Neuron (in vitro differentiated cells): ENCODE measurements at regions not wholly inside any gene's neighbourhood (a gene's known extent, or its start where the extent isn't known, plus 50 kb on each side); places are given as distances from the start of the nearest gene placed in this dataset.
A peak's percentile ranks its signal among the peaks of the same experiment; 100 is the strongest.

ENCODE experiments used
- H2AFZ ChIP-seq: one replicate; pipeline ENCODE4 v1.6.1; 2013; ENCODE audit warnings: low read depth, mild to moderate bottlenecking, inconsistent platforms, low read length, moderate library complexity
- H3K27me3 ChIP-seq: one replicate; pipeline ENCODE4 v1.6.1; 2013; ENCODE audit warnings: low read length; ENCODE audit not compliant: insufficient read depth
- H3K36me3 ChIP-seq: one replicate; pipeline ENCODE4 v1.6.1; 2013; ENCODE audit warnings: low read length; ENCODE audit not compliant: insufficient read depth
- H3K4me1 ChIP-seq: one replicate; pipeline ENCODE4 v1.6.1; 2013; ENCODE audit warnings: low read length; ENCODE audit not compliant: insufficient read depth
- H3K4me3 ChIP-seq: 2 replicates; pipeline ENCODE4 v1.5.1; 2013; ENCODE audit warnings: mild to moderate bottlenecking, low read length, moderate library complexity
- H3K9me3 ChIP-seq: one replicate; pipeline ENCODE4 v1.6.1; 2013; ENCODE audit warnings: low read length

- Histone ChIP-seq H3K4me3 (no peak overlapping the region), H3K36me3 (no peaks in the 10 kb centered on the region), H3K9me3 (no peaks in the 10 kb centered on the region), H3K4me1 (peaks cover 5% of the 10 kb centered on the region), H2AFZ (no peak overlapping the region), H3K27me3 (no peaks in the 10 kb centered on the region)
These were observed 933.6 kb upstream of the CNTNAP5 start for GRCh38 chr2:123091471-123091870.

DNA sequence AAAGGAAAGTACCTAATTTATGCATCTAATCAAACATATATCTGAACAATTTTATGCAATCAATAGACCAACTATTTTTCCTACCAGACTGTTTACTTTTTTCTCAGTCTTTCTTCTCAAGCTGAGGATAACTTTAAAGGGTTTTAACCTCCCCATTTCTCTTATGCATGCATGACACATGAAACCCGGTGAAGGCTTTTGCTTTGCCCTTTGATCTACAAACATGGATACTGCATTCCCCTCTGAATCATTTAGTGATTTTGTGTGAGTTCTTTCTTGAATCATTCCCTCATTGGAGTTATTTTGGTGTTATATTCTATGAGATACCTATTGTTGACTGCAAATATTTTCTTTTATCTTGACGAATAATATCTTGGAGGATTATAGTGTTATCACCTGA is 931.9 kb upstream of the CNTNAP5 start:
- H3K4me3 ChIP-seq = no peak overlapping the region
- no peaks in the 10 kb centered on the region for H3K36me3 ChIP-seq
- H2AFZ ChIP-seq = no peak overlapping the region
- no peaks in the 10 kb centered on the region for H3K9me3 ChIP-seq
- H3K27me3 ChIP-seq = no peaks in the 10 kb centered on the region
- H3K4me1 ChIP-seq = peaks cover 5% of the 10 kb centered on the region

DNA sequence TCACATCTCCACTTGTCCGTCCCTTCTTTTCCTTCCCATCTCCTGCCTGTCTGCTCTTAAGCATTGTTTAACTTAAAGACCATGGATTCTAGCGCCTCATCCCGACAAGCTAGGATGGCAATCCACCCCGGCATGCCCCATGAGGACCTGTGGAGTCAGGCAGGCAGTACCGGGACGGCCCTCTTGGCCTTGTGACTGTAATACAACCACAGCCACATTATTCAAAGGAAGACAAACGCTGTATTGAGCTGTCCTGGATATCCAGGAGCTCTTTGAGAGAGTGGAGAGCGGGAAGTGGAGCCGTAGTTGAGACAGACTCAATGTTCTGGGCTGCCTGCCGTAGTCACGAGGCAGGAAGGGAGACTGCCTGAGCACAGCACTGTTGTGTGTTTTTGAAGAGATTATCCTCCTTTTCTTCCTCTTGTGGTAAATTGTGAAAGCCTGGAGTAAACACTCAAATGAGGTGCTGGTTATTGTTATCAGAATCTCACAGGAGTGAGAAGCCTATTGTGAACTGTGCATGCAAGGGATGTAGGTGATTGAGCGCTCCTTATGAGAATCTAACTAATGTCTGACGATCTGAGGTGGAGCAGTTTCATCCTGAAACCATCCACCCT is 929.8 kb upstream of the CNTNAP5 start:
- H3K4me3 ChIP-seq = no peak overlapping the region
- H3K27me3 ChIP-seq = no peaks in the 10 kb centered on the region
- no peaks in the 10 kb centered on the region for H3K9me3 ChIP-seq
- H3K4me1 ChIP-seq = peaks cover 10% of the 10 kb centered on the region
- no peak overlapping the region for H2AFZ ChIP-seq
- no peaks in the 10 kb centered on the region for H3K36me3 ChIP-seq

DNA sequence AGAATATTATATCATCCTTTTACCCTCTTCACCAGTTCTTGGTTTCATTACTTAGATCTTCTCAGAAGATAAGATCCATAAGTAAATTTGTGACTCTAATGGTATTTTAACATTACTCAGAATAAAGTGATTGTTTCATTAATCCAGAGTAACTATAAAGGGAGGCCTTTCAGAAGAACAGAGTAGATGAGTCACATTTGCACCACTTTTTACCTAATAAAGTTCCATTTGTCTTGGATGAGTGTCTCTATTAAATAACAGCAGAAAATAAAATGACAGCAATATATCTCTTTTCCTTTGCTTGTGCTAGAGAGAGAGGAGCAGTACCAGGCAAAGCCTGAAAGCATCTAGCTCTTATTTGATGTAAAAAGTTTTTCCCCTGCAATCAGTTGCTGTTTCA is 926.5 kb upstream of the CNTNAP5 start:
- no peaks in the 10 kb centered on the region for H3K36me3 ChIP-seq
- peaks cover 5% of the 10 kb centered on the region for H3K4me1 ChIP-seq
- H3K4me3 ChIP-seq = no peak overlapping the region
- H3K9me3 ChIP-seq = no peaks in the 10 kb centered on the region
- H2AFZ ChIP-seq = peak overlapping the region; percentile 63
- no peaks in the 10 kb centered on the region for H3K27me3 ChIP-seq

GRCh38 chr2:123101434-123101833 is 923.7 kb upstream of the CNTNAP5 start:
- Histone ChIP-seq H3K36me3 (no peaks in the 10 kb centered on the region), H3K27me3 (no peaks in the 10 kb centered on the region), H3K4me3 (no peak overlapping the region)

DNA sequence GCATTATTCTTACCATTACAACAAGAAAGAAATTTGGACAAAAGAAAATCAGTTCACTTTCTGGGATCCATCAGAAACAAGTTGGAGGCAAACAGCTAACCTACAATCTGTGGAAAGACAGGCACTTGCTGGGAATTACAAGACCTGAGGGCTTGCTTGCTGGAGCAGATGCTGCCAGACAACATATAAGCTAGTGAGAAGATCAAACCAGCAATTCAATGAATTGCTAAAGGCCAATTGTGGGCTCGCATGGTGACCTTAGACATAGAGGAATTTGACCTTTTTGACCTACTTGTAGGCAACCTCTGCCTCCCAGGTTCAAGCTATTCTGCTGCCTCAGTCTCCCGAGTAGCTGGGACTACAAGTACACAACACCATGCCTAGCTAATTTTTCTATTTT is 921.2 kb upstream of the CNTNAP5 start:
- Histone ChIP-seq H3K4me1 (peaks cover 5% of the 10 kb centered on the region), H3K9me3 (no peaks in the 10 kb centered on the region), H2AFZ (no peak overlapping the region), H3K27me3 (no peaks in the 10 kb centered on the region), H3K4me3 (no peak overlapping the region), H3K36me3 (no peaks in the 10 kb centered on the region)

More at GRCh38 chr2:123101434-123101833, 923.7 kb upstream of the CNTNAP5 start:
- peaks cover 9% of the 10 kb centered on the region for H3K4me1 ChIP-seq
- no peaks in the 10 kb centered on the region for H3K9me3 ChIP-seq
- H2AFZ ChIP-seq = no peak overlapping the region

DNA sequence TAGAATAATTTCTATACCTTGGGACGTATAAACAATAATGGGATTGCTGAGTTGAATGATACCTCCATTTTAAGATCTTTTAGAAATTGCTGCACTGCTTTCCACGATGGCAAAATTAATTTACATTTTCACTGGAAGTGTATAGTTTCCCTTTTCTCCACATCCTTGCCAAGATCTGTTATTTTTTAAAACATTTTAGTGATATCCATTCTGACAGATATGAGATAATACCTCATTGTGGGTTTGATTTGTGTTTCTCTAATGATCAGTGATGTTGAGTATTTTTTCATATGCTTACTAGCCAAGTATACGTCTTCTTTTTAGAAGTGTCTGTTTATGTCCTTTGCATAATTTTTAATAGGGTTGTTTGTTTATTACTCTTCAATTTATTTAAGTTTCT is 908.5 kb upstream of the CNTNAP5 start:
- Histone ChIP-seq H3K4me1 (peaks cover 5% of the 10 kb centered on the region), H3K9me3 (no peaks in the 10 kb centered on the region), H3K27me3 (no peaks in the 10 kb centered on the region), H3K36me3 (no peaks in the 10 kb centered on the region), H3K4me3 (no peak overlapping the region), H2AFZ (no peak overlapping the region)

DNA sequence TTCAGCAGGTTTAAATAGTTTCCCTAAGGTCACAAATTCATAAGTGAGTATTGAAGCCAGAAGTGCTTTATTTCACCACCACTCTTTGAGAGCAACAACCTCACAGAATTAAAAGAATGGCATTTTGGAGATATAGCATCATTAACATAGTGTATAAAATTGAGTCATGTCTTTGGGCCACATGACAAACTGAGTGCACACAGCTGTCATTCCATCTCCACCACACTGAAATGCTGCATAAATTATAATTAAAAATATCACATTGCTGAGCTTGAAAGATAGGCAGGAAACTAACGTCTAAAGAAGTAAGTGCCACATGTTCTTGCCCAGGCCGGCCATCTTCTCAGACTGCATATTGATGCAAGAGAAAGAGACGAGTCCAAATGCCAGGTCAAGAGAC is 897.9 kb upstream of the CNTNAP5 start:
- no peaks in the 10 kb centered on the region for H3K9me3 ChIP-seq
- no peak overlapping the region for H2AFZ ChIP-seq
- no peaks in the 10 kb centered on the region for H3K27me3 ChIP-seq

GRCh38 chr2:123128951-123129350 is 896.1 kb upstream of the CNTNAP5 start:
- no peaks in the 10 kb centered on the region for H3K4me1 ChIP-seq
- no peak overlapping the region for H3K4me3 ChIP-seq
- H3K36me3 ChIP-seq = no peaks in the 10 kb centered on the region
- H2AFZ ChIP-seq = no peak overlapping the region
- no peaks in the 10 kb centered on the region for H3K27me3 ChIP-seq
- H3K9me3 ChIP-seq = no peaks in the 10 kb centered on the region

More for the DNA sequence above, 897.9 kb upstream of the CNTNAP5 start:
- H3K4me1 ChIP-seq = no peaks in the 10 kb centered on the region
- no peaks in the 10 kb centered on the region for H3K36me3 ChIP-seq
- no peak overlapping the region for H3K4me3 ChIP-seq

- Histone ChIP-seq H2AFZ (no peak overlapping the region), H3K4me1 (no peaks in the 10 kb centered on the region), H3K9me3 (no peaks in the 10 kb centered on the region), H3K36me3 (no peaks in the 10 kb centered on the region), H3K4me3 (no peak overlapping the region), H3K27me3 (no peaks in the 10 kb centered on the region)
These were observed 888.7 kb upstream of the CNTNAP5 start for GRCh38 chr2:123136419-123136818.

GRCh38 chr2:123144082-123144481 is 881.0 kb upstream of the CNTNAP5 start:
- H3K27me3 ChIP-seq = no peaks in the 10 kb centered on the region
- no peaks in the 10 kb centered on the region for H3K4me1 ChIP-seq
- peaks cover 2% of the 10 kb centered on the region for H3K9me3 ChIP-seq
- no peak overlapping the region for H2AFZ ChIP-seq
- no peak overlapping the region for H3K4me3 ChIP-seq
- H3K36me3 ChIP-seq = no peaks in the 10 kb centered on the region

DNA sequence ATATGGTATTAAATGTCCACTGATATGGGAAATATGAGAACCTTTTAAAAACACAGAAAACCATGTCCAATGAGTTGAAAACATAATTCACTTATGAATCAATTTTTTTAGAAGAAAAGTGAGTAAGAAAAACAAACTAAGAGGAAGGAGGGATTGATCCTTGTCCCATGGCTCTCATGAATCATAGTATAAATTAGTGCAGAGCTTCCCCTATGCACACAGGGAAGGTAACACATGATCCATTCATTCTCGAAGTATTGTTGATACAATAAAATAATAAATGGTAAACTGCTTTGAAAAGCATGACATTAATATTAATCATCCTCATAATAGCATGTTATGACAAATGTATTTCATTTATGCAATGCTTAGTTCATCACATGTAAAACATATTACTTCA is 872.0 kb upstream of the CNTNAP5 start:
- Histone ChIP-seq H3K4me1 (no peaks in the 10 kb centered on the region), H3K36me3 (no peaks in the 10 kb centered on the region)

DNA sequence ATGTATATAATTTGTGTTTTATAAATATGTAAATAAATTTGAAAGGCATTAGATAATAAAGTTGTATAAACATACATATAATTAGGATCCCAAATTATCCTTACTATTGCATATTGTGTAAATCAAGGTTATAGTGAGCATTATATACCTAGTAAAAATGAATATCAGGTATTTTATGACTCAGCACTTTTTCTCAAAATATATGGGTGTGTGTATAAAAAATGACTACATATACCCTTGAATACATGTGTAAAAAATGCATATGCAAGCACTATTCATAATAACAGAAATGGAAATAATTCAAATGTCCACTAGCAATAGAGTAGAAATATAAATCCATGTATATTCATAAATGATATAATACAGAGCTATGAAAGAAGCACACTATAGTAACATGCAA is 870.9 kb upstream of the CNTNAP5 start:
- H3K4me3 ChIP-seq = no peak overlapping the region
- no peaks in the 10 kb centered on the region for H3K27me3 ChIP-seq
- no peaks in the 10 kb centered on the region for H3K4me1 ChIP-seq
- H3K9me3 ChIP-seq = no peaks in the 10 kb centered on the region
- no peak overlapping the region for H2AFZ ChIP-seq
- no peaks in the 10 kb centered on the region for H3K36me3 ChIP-seq

More for the DNA sequence above, 872.0 kb upstream of the CNTNAP5 start:
- Histone ChIP-seq H3K4me3 (no peak overlapping the region), H3K9me3 (no peaks in the 10 kb centered on the region), H2AFZ (no peak overlapping the region), H3K27me3 (no peaks in the 10 kb centered on the region)

DNA sequence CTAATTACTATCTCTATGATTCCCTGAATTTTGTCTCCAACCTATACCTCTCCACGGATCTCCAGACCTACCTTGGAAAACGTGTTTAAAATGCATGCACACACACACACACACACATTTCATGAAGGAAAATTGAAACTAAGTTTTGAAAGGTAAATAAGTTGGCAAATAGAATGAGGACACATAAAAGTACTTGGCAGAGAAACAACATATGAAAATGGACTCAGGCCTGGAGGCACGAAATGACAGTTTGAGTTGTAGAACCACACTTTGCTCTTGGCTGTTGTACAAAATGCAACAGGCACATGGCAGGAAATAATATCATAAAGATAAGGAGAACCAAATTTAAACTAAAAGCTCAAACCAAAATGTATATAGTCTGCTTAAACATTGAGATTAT is 868.1 kb upstream of the CNTNAP5 start:
- no peaks in the 10 kb centered on the region for H3K4me1 ChIP-seq
- H3K4me3 ChIP-seq = no peak overlapping the region
- no peaks in the 10 kb centered on the region for H3K36me3 ChIP-seq
- no peak overlapping the region for H2AFZ ChIP-seq
- no peaks in the 10 kb centered on the region for H3K9me3 ChIP-seq
- H3K27me3 ChIP-seq = no peaks in the 10 kb centered on the region
